DND-41 (cell line): ENCODE measurements at regions not wholly inside any gene's neighbourhood (a gene's known extent, or its start where the extent isn't known, plus 50 kb on each side); places are given as distances from the start of the nearest gene placed in this dataset.

Experiments
- ATAC-seq: fragments of 200-7000 bp; cut with Tn5 transposase; 3 replicates; pipeline ENCODE4 v1.9.1; 2021; ENCODE audit warnings: low read depth; ENCODE audit not compliant: insufficient read depth
- DNase-seq: peaks from one replicate; pipeline ENCODE4 v3.0.0-alpha.2; 2020
- H2AFZ ChIP-seq: 2 replicates; pipeline ENCODE4 v1.6.0; 2012; ENCODE audit warnings: low read depth, low read length
- H3K27ac ChIP-seq: 2 replicates; pipeline ENCODE4 v1.5.1; 2012; ENCODE audit warnings: low read length, inconsistent platforms
- H3K27me3 ChIP-seq: fragments of 200-600 bp; sonication (generic); 2 replicates; pipeline ENCODE4 v1.6.0; 2012; ENCODE audit warnings: low read length, mild to moderate bottlenecking, inconsistent platforms; ENCODE audit not compliant: insufficient read depth, poor library complexity
- H3K36me3 ChIP-seq: 2 replicates; pipeline ENCODE4 v1.5.1; 2012; ENCODE audit warnings: low read length, inconsistent platforms; ENCODE audit not compliant: insufficient read depth
- H3K4me1 ChIP-seq: 2 replicates; pipeline ENCODE4 v1.5.1; 2012; ENCODE audit warnings: mild to moderate bottlenecking, low read length; ENCODE audit not compliant: insufficient read depth
- H3K4me2 ChIP-seq: 2 replicates; pipeline ENCODE4 v1.6.0; 2012; ENCODE audit warnings: mild to moderate bottlenecking, moderate library complexity, low read length, inconsistent platforms; ENCODE audit not compliant: insufficient read depth
- H3K4me3 ChIP-seq, 2 experiments: fragments of 200-600 bp in 1 of 2; shearing (Covaris generic) in 1 of 2; 2 replicates each; pipeline ENCODE4 v1.5.1; 2012 to 2016; ENCODE audit warnings: inconsistent platforms in 2 of 2, low read length in 2 of 2, mild to moderate bottlenecking in 2 of 2, low read depth in 1 of 2, moderate library complexity in 1 of 2
- H3K79me2 ChIP-seq: 2 replicates; pipeline ENCODE4 v1.6.0; 2012; ENCODE audit warnings: low read length, inconsistent platforms; ENCODE audit not compliant: insufficient read depth
- H3K9ac ChIP-seq: 2 replicates; pipeline ENCODE4 v1.6.0; 2012; ENCODE audit warnings: low read depth, mild to moderate bottlenecking, inconsistent platforms, low read length, moderate library complexity
- H3K9me3 ChIP-seq: 2 replicates; pipeline ENCODE4 v1.5.1; 2012; ENCODE audit warnings: low read length, moderate library complexity, mild to moderate bottlenecking, inconsistent platforms; ENCODE audit not compliant: insufficient read depth, severe bottlenecking
- H4K20me1 ChIP-seq: 2 replicates; pipeline ENCODE4 v1.6.0; 2012; ENCODE audit warnings: low read length; ENCODE audit not compliant: insufficient read depth
- EZH2 ChIP-seq: IDR thresholded peaks from 3 replicates; pipeline ENCODE4 v1.6.1; 2012; ENCODE audit warnings: borderline replicate concordance, low read depth, mild to moderate bottlenecking, moderate library complexity, low read length, inconsistent platforms; ENCODE audit not compliant: severe bottlenecking
- TF ChIP-seq, protein P1 (sequence below): IDR thresholded peaks from 2 replicates; pipeline ENCODE4 v1.5.1; 2012; ENCODE audit warnings: borderline replicate concordance, low read length, moderate library complexity, mild to moderate bottlenecking; ENCODE audit not compliant: poor library complexity, severe bottlenecking; ENCODE audit errors: extremely low read depth

DNA sequence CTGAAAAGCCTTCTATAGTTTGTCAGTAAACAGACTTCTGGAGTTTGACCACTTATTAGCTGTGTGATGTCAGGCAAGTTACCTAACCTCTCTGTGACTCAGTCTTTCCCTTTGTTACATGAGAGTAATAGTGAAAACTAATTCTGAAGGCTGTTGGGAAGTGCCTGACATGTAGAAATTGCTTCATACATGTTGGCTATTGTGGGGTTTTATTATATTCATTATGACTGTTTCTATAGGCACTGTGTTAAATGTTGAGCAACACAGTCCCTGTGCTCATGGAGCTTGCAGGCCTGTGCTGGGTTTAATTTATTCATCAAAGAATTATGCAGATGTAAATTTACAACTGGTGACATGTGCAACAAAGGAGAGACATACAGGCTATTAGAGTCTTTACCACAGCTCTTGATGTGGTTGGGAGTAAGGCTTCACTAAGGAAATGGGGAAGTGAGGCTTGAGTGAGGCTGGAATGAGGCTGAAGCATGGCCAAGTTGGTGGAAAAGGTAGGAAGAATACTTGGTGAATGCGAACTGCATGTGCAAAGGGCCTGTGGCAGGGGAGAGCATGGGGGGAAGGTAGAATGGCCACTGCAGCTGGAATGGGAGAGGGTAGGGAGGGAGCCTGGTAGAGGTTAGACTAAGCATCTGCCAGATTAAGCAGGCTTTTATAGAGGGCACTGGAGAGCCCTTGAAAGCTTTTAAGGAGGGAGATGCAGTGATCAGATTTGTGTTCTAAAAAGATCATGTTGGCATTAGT lies 236.4 kb upstream of the CRY1 start:
- H4K20me1 ChIP-seq, result no peaks in the 10 kb centered on the region
- no peak for TF ChIP-seq EZH2
- TF ChIP-seq, protein P1, sequence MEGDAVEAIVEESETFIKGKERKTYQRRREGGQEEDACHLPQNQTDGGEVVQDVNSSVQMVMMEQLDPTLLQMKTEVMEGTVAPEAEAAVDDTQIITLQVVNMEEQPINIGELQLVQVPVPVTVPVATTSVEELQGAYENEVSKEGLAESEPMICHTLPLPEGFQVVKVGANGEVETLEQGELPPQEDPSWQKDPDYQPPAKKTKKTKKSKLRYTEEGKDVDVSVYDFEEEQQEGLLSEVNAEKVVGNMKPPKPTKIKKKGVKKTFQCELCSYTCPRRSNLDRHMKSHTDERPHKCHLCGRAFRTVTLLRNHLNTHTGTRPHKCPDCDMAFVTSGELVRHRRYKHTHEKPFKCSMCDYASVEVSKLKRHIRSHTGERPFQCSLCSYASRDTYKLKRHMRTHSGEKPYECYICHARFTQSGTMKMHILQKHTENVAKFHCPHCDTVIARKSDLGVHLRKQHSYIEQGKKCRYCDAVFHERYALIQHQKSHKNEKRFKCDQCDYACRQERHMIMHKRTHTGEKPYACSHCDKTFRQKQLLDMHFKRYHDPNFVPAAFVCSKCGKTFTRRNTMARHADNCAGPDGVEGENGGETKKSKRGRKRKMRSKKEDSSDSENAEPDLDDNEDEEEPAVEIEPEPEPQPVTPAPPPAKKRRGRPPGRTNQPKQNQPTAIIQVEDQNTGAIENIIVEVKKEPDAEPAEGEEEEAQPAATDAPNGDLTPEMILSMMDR, result no peak
- no peak overlapping the region for H3K9ac ChIP-seq
- peaks cover 7% of the 10 kb centered on the region; the same call in 1 of the 2 replicates for H3K4me1 ChIP-seq
- DNase-seq, result no peak
- H3K4me3 ChIP-seq, result no peak overlapping the region
- no peak overlapping the region for H3K27ac ChIP-seq
- no peak overlapping the region for H3K4me2 ChIP-seq
- H2AFZ ChIP-seq, result no peak overlapping the region
- peak; percentile 44; the same call in 1 of the 3 replicates for ATAC-seq
- no peaks in the 10 kb centered on the region for H3K79me2 ChIP-seq
- no peaks in the 10 kb centered on the region for H3K9me3 ChIP-seq
- peaks cover 6% of the 10 kb centered on the region for H3K27me3 ChIP-seq
- H3K36me3 ChIP-seq, result no peaks in the 10 kb centered on the region

DNA sequence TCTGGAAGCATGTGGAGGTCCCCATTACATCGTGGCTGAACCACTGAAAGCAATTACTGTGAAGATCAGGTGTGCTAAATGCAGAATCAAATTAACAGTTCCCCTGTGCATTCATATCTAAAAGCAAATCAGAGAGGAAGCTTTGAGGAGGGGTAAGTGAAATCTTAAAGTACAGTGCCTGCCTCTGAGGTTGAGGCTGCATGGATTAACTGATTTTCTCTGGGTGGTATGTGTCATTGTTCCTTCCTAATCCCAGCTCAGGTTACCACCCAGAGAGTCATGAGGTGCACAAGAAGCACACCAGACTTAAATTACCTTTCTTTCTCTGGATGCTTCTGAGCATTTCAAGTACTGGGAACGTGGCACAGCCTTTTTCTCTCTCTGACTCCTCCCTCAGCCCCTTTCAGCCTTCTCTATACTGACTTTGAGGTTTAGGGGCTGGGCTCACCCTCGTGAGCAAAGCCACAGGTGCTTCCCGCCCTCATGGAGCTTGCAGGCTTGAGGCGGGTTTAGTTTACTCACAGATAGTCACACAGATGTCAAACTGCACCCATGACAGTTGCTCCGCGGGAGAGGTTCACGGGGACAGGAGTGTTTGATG lies 237.6 kb upstream of the CRY1 start:
- DNase-seq, result peak; percentile 36
- peaks cover 7% of the 10 kb centered on the region; the same call in 1 of the 2 replicates for H3K4me1 ChIP-seq
- no peaks in the 10 kb centered on the region for H3K36me3 ChIP-seq
- H4K20me1 ChIP-seq, result no peaks in the 10 kb centered on the region
- H3K4me3 ChIP-seq, result no peak overlapping the region
- H3K79me2 ChIP-seq, result no peaks in the 10 kb centered on the region
- H3K9ac ChIP-seq, result no peak overlapping the region
- TF ChIP-seq EZH2, result no peak
- TF ChIP-seq, protein P1, result no peak
- no peak overlapping the region for H2AFZ ChIP-seq
- peak; percentile 81 for ATAC-seq
- H3K9me3 ChIP-seq, result no peaks in the 10 kb centered on the region
- H3K4me2 ChIP-seq, result no peak overlapping the region
- peaks cover 6% of the 10 kb centered on the region for H3K27me3 ChIP-seq
- no peak overlapping the region for H3K27ac ChIP-seq

DNA sequence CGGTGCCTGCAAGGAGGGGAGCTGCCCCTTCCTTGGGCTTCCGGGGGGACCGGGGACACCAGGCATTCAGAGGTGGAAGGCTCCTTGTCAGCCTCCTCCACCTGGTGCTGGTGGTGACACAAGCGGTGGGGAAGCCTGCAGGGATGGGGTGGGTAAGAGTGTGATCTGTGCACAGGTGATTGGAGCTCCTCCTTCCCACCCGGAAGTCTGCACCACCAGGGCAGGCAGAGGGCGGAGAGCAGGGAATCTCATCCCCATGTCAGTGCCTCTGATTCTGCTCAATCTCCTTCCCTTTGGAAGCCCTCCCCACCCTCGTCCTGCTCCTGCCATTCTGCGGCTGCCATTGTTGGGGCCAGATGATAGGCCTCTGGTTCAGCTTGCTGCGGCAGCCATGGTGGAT lies 238.1 kb upstream of the CRY1 start:
- Histone ChIP-seq H3K36me3 (no peaks in the 10 kb centered on the region), H3K27ac (no peak overlapping the region), H3K9me3 (no peaks in the 10 kb centered on the region), H3K27me3 (peaks cover 2% of the 10 kb centered on the region), H3K4me3 (no peak overlapping the region), H3K79me2 (no peaks in the 10 kb centered on the region), H3K4me2 (no peak overlapping the region), H3K9ac (no peak overlapping the region), H3K4me1 (peaks cover 7% of the 10 kb centered on the region; the same call in 1 of the 2 replicates), H4K20me1 (no peaks in the 10 kb centered on the region), H2AFZ (no peak overlapping the region)
- TF ChIP-seq EZH2, result no peak
- TF ChIP-seq, protein P1, result no peak
- no peak for ATAC-seq
- no peak for DNase-seq
